Ovary (tissue), 3 donors: ENCODE measurements at regions not wholly inside any gene's neighbourhood (a gene's known extent, or its start where the extent isn't known, plus 50 kb on each side); places are given as distances from the start of the nearest gene placed in this dataset.

Experiments
- EP300 ChIP-seq: sonication (generic); formaldehyde crosslinking; IDR thresholded peaks from one replicate; pipeline ENCODE4 v1.6.1; 2017; ENCODE audit warnings: antibody characterized with exemption
- POLR2A ChIP-seq: fragments of 450-650 bp; IDR thresholded peaks from one replicate; pipeline ENCODE4 v1.6.1; 2017; ENCODE audit warnings: antibody characterized with exemption, mild to moderate bottlenecking, moderate library complexity
- TF ChIP-seq, protein P1 (sequence below), 3 donors: fragments of 450-650 bp in 2 of 3; fragments of 200-600 bp in 1 of 3; IDR thresholded peaks; one replicate each; pipeline versions ENCODE4 v1.5.1 to v1.8.0; 2016 to 2022; ENCODE audit warnings: antibody characterized with exemption in 3 of 3, mild to moderate bottlenecking in 1 of 3
- donor health status: DM: no; HTN: no; CAD: no.

DNA sequence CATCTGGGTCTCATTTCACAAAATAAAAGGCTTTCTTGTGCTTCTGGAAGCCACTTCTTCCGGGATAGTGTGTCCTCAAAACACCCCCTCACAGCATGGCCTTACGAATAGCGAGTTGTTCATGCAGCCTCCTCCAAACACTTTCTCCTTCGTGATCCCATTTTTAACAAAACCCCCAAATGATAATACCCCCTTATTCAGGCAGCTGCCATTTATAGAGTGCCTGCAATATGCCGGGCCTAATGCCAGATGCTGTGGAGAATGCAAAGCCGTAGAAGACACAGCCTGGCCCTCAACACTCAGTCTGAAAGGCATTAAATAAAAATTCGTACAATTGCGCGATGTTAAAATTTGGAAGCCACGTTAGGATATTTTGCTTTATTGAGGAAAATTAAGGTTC, 66.4 kb upstream of the SLC44A1 start:
- TF ChIP-seq, protein P1, sequence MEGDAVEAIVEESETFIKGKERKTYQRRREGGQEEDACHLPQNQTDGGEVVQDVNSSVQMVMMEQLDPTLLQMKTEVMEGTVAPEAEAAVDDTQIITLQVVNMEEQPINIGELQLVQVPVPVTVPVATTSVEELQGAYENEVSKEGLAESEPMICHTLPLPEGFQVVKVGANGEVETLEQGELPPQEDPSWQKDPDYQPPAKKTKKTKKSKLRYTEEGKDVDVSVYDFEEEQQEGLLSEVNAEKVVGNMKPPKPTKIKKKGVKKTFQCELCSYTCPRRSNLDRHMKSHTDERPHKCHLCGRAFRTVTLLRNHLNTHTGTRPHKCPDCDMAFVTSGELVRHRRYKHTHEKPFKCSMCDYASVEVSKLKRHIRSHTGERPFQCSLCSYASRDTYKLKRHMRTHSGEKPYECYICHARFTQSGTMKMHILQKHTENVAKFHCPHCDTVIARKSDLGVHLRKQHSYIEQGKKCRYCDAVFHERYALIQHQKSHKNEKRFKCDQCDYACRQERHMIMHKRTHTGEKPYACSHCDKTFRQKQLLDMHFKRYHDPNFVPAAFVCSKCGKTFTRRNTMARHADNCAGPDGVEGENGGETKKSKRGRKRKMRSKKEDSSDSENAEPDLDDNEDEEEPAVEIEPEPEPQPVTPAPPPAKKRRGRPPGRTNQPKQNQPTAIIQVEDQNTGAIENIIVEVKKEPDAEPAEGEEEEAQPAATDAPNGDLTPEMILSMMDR (IDR thresholded peaks at IDR 0.05), result no peak
- TF ChIP-seq POLR2A, result no peak
- no peak for TF ChIP-seq EP300
